ENCODE measurements at regions not wholly inside any gene's neighbourhood (a gene's known extent, or its start where the extent isn't known, plus 50 kb on each side); places are given as distances from the start of the nearest gene placed in this dataset.

DNA sequence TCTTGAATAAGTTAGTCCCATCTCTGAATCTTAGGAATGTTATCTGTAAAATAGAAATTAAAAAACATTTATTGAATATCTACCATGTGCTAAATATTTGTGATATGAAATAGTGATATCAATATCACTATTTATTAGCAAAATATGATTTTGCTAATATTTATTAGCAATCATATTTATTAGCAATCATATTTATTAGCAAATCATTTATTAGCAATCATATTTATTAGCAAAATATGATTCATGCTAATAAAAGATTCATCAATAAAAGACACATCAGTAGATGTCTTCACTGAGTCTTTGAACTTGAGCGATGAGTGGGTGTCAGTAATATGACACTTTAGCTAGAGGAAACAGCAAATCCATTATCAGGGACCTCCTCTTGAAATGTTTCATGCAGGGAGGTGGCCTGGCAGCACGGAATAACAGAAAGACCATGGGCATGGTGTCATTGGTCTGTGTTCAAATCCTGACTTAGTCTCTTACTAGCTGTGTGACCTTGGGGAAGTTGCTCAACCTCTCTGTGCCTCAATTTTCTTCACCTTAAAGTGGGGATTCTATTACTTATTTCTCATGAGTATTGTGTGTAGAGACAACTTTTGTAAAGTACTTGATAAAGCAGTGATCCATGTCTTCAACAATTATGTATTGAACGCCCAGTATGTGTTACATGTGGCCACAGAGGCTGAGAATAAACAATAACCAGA lies 456.2 kb upstream of the MEX3C start:
- no peaks in the 10 kb centered on the region for H3K36me3 ChIP-seq (replicated peaks; ENCODE audit: low read depth, low read length)
- H3K4me2 ChIP-seq (ENCODE audit: low read length), result peak overlapping the region; percentile 98
- peaks cover 66% of the 10 kb centered on the region for H3K4me1 ChIP-seq (ENCODE audit: low read length)
- no peaks in the 10 kb centered on the region for H4K20me1 ChIP-seq (ENCODE audit: insufficient read depth, low read length)
- H3K9ac ChIP-seq (ENCODE audit: low read length), result peak overlapping the region; percentile 96
- no peaks in the 10 kb centered on the region for H3K9me3 ChIP-seq (ENCODE audit: insufficient read depth, low read length)
- TF ChIP-seq EZH2phosphoT487 (IDR thresholded peaks at IDR 0.05; ENCODE audit: low read depth), result no peak
- TF ChIP-seq, protein P1, sequence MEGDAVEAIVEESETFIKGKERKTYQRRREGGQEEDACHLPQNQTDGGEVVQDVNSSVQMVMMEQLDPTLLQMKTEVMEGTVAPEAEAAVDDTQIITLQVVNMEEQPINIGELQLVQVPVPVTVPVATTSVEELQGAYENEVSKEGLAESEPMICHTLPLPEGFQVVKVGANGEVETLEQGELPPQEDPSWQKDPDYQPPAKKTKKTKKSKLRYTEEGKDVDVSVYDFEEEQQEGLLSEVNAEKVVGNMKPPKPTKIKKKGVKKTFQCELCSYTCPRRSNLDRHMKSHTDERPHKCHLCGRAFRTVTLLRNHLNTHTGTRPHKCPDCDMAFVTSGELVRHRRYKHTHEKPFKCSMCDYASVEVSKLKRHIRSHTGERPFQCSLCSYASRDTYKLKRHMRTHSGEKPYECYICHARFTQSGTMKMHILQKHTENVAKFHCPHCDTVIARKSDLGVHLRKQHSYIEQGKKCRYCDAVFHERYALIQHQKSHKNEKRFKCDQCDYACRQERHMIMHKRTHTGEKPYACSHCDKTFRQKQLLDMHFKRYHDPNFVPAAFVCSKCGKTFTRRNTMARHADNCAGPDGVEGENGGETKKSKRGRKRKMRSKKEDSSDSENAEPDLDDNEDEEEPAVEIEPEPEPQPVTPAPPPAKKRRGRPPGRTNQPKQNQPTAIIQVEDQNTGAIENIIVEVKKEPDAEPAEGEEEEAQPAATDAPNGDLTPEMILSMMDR (IDR thresholded peaks at IDR 0.05; ENCODE audit: low read depth, low read length), result no peak
- H3K27me3 ChIP-seq (ENCODE audit: low read depth, low read length), result no peaks in the 10 kb centered on the region
- H3K79me2 ChIP-seq (ENCODE audit: low read length), result no peaks in the 10 kb centered on the region
- peak overlapping the region; percentile 64 for H2AFZ ChIP-seq (ENCODE audit: low read depth, low read length)
- H3K27ac ChIP-seq (ENCODE audit: low read length), result peak overlapping the region; percentile 94
- H3K4me3 ChIP-seq (ENCODE audit: low read length), result peak overlapping the region; percentile 75

DNA sequence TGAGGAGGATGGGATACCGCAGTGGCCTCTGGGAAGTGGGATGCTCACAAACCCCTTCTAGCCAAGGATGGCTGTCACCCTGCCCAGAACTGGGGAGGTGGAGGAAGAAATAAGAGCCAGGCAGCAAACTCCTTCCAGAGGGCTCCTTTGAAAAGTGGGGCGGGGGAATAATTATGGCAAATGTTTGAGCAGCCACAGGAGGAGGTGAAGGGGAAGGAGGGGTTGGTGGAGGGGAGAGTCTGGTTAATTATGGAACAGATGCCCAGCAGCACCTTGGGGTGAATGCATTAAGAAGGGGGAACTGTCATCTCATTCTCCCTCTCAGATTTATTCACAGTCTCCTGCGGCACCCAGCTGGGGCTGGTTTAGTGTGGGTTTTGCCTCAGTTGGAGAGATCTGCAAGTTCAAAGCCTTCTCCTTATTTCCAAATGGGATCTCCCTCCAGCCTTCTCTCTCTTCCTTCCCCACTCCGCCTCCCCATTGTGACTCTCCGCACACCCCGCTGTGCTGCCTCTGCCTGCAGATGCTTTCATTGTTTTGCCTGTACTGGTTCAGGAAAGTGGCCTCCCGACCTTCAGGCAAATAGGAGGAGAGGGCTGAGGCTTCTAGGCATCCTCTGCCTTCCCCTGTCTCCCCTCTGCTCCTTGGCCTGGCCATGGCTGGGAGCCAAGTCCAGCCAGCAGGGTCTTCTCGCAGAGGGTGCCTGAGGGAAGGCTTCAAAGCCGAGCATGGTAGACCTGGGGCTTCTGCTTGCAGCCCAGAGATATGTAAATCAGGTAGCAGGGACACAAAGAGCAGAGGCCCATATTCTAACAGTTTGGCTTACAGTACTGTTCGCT lies 457.2 kb upstream of the MEX3C start:
- peak overlapping the region; percentile 64 for H2AFZ ChIP-seq (ENCODE audit: low read depth, low read length)
- H3K4me2 ChIP-seq (ENCODE audit: low read length), result peak overlapping the region; percentile 98
- peak overlapping the region; percentile 94 for H3K27ac ChIP-seq (ENCODE audit: low read length)
- TF ChIP-seq, protein P1 (IDR thresholded peaks at IDR 0.05; ENCODE audit: low read depth, low read length), result peak; percentile 10; the same call in 1 of the 2 replicates
- TF ChIP-seq EZH2phosphoT487 (IDR thresholded peaks at IDR 0.05; ENCODE audit: low read depth), result no peak
- no peaks in the 10 kb centered on the region for H4K20me1 ChIP-seq (ENCODE audit: insufficient read depth, low read length)
- no peaks in the 10 kb centered on the region for H3K79me2 ChIP-seq (ENCODE audit: low read length)
- peaks cover 75% of the 10 kb centered on the region for H3K4me1 ChIP-seq (ENCODE audit: low read length)
- peak overlapping the region; percentile 75 for H3K4me3 ChIP-seq (ENCODE audit: low read length)
- peak overlapping the region; percentile 96 for H3K9ac ChIP-seq (ENCODE audit: low read length)
- H3K9me3 ChIP-seq (ENCODE audit: insufficient read depth, low read length), result no peaks in the 10 kb centered on the region
- H3K27me3 ChIP-seq (ENCODE audit: low read depth, low read length), result no peaks in the 10 kb centered on the region
- no peaks in the 10 kb centered on the region for H3K36me3 ChIP-seq (replicated peaks; ENCODE audit: low read depth, low read length)

DNA sequence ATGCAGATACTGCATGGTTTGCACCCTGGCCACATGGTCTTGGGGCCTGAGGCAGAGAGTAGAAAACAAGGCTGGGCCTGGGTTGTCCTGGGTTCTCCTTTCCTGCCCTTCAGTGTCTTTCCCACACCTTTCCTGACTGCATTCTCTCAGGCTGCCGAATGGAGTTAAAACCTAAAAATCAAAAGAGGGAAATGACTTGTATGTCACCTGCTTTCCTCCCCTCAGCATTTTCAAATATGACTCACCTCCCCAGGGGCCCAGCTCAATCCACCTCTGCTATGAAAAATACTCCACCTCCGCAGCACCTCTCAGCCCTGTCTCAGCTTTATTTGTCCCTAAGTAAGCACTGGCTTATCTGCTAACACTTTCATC lies 457.8 kb upstream of the MEX3C start:
- H3K36me3 ChIP-seq (replicated peaks; ENCODE audit: low read depth, low read length), result no peaks in the 10 kb centered on the region
- peak overlapping the region; percentile 94 for H3K27ac ChIP-seq (ENCODE audit: low read length)
- H3K79me2 ChIP-seq (ENCODE audit: low read length), result no peaks in the 10 kb centered on the region
- no peaks in the 10 kb centered on the region for H4K20me1 ChIP-seq (ENCODE audit: insufficient read depth, low read length)
- TF ChIP-seq, protein P1 (IDR thresholded peaks at IDR 0.05; ENCODE audit: low read depth, low read length), result no peak
- no peak for TF ChIP-seq EZH2phosphoT487 (IDR thresholded peaks at IDR 0.05; ENCODE audit: low read depth)
- no peaks in the 10 kb centered on the region for H3K9me3 ChIP-seq (ENCODE audit: insufficient read depth, low read length)
- peak overlapping the region; percentile 98 for H3K4me2 ChIP-seq (ENCODE audit: low read length)
- H3K9ac ChIP-seq (ENCODE audit: low read length), result peak overlapping the region; percentile 96
- peaks cover 81% of the 10 kb centered on the region for H3K4me1 ChIP-seq (ENCODE audit: low read length)
- no peaks in the 10 kb centered on the region for H3K27me3 ChIP-seq (ENCODE audit: low read depth, low read length)
- no peak overlapping the region for H2AFZ ChIP-seq (ENCODE audit: low read depth, low read length)
- peak overlapping the region; percentile 75 for H3K4me3 ChIP-seq (ENCODE audit: low read length)

DNA sequence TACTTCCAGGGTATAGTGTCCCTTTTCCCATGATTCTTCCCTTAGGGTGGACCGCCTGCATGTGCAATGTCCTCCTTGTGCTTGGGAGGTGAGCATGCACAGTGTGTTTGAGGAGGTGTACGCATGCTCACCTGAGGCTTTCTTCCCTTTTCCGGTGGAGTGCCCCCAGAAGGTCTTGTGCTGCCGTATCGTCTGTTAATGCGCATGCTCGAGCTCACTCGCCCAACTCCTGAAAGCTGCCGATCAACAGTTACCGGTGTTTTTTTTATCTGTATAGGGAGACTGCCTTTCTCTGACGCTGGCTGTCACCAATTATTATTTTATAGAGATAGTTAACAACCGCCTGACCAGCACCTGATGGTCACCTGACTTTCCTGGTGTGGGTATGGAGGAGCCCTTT lies 458.8 kb upstream of the MEX3C start:
- Histone ChIP-seq H3K27ac (ENCODE audit: low read length) (peak overlapping the region; percentile 94), H3K9ac (ENCODE audit: low read length) (peak overlapping the region; percentile 96), H3K4me2 (ENCODE audit: low read length) (peak overlapping the region; percentile 98), H4K20me1 (ENCODE audit: insufficient read depth, low read length) (no peaks in the 10 kb centered on the region), H2AFZ (ENCODE audit: low read depth, low read length) (peak overlapping the region; percentile 48), H3K27me3 (ENCODE audit: low read depth, low read length) (no peaks in the 10 kb centered on the region), H3K9me3 (ENCODE audit: insufficient read depth, low read length) (no peaks in the 10 kb centered on the region), H3K36me3 (replicated peaks; ENCODE audit: low read depth, low read length) (no peaks in the 10 kb centered on the region), H3K4me1 (ENCODE audit: low read length) (peaks cover 87% of the 10 kb centered on the region), H3K4me3 (ENCODE audit: low read length) (peak overlapping the region; percentile 75), H3K79me2 (ENCODE audit: low read length) (no peaks in the 10 kb centered on the region)
- no peak for TF ChIP-seq EZH2phosphoT487 (IDR thresholded peaks at IDR 0.05; ENCODE audit: low read depth)
- TF ChIP-seq, protein P1 (IDR thresholded peaks at IDR 0.05; ENCODE audit: low read depth, low read length), result no peak
